ENCODE measurements at regions not wholly inside any gene's neighbourhood (a gene's known extent, or its start where the extent isn't known, plus 50 kb on each side); places are given as distances from the start of the nearest gene placed in this dataset.
A peak's percentile ranks its signal among the peaks of the same experiment; 100 is the strongest.
"Not testable (repeated sequence)": the region's sequence is repeated elsewhere in the genome, so short reads cannot be mapped to it uniquely, and the experiment has no call there.

GRCh38 chr2:221961561-221961960 lies 337.2 kb downstream of the PAX3 start:
- intact Hi-C loops (cut with micrococcal nuclease; ENCODE audit: unreplicated experiment): loop anchor here (10.0 kb wide), 1 partner anchor 1267 kb away; no protein-coding TSS in a partner anchor
- Mint-ChIP-seq H3K27me3 (ENCODE audit: unreplicated experiment) (no peaks in the 10 kb centered on the region), H3K4me1 (ENCODE audit: low read depth, unreplicated experiment) (no peaks in the 10 kb centered on the region), H3K36me3 (ENCODE audit: insufficient read depth, unreplicated experiment) (no peaks in the 10 kb centered on the region), H3K9me3 (ENCODE audit: low read depth, unreplicated experiment) (no peaks in the 10 kb centered on the region), H3K4me3 (ENCODE audit: low read depth, unreplicated experiment) (no peak overlapping the region), H3K27ac (ENCODE audit: unreplicated experiment) (no peak overlapping the region)
- CTCF ChIA-PET: no interaction called here
- no peak for TF ChIP-seq CTCF (IDR thresholded peaks at IDR 0.05; ENCODE audit: unreplicated experiment)
- BruUV-seq (replicated peaks): no TSS peak
- DNase-seq: no peak

- no peak for DNase-seq
- no TSS peak for BruUV-seq (replicated peaks)
- Mint-ChIP-seq H3K4me3 (ENCODE audit: low read depth, unreplicated experiment) (no peak overlapping the region), H3K9me3 (ENCODE audit: low read depth, unreplicated experiment) (no peaks in the 10 kb centered on the region), H3K27me3 (ENCODE audit: unreplicated experiment) (no peaks in the 10 kb centered on the region), H3K27ac (ENCODE audit: unreplicated experiment) (no peak overlapping the region), H3K4me1 (ENCODE audit: low read depth, unreplicated experiment) (no peaks in the 10 kb centered on the region), H3K36me3 (ENCODE audit: insufficient read depth, unreplicated experiment) (no peaks in the 10 kb centered on the region)
- CTCF ChIA-PET: no interaction called here
- intact Hi-C loops (cut with micrococcal nuclease; ENCODE audit: unreplicated experiment): no loop called here
- no peak for TF ChIP-seq CTCF (IDR thresholded peaks at IDR 0.05; ENCODE audit: unreplicated experiment)
These were observed 340.6 kb downstream of the PAX3 start for GRCh38 chr2:221958224-221958623.

DNA sequence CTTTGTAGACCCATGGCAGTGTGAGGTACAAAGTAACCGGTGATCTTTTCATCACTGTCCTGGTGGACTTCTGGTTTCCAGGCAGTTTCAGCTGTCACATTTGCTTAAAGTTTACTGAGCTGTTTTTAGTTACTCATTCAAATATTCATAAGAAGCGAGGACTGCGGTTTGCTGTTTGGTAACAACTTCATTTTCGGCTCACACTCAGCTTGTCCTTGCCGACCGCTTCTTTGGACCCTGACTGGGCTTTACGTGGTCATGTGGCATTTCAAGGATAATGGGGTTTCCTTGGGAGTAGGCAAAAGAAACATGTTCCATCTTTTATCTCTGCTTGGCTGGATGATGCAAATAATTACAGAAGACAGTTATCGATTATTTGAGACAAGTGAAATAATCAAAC lies 350.7 kb downstream of the PAX3 start:
- H3K27ac Mint-ChIP-seq (ENCODE audit: unreplicated experiment): no peak overlapping the region
- TF ChIP-seq CTCF (IDR thresholded peaks at IDR 0.05; ENCODE audit: unreplicated experiment): no peak
- intact Hi-C loops (cut with micrococcal nuclease; ENCODE audit: unreplicated experiment): no loop called here
- CTCF ChIA-PET: no interaction called here
- H3K27me3 Mint-ChIP-seq (ENCODE audit: unreplicated experiment): no peaks in the 10 kb centered on the region
- no peak for DNase-seq
- H3K4me3 Mint-ChIP-seq (ENCODE audit: low read depth, unreplicated experiment): no peak overlapping the region
- no peaks in the 10 kb centered on the region for H3K36me3 Mint-ChIP-seq (ENCODE audit: insufficient read depth, unreplicated experiment)
- no peaks in the 10 kb centered on the region for H3K9me3 Mint-ChIP-seq (ENCODE audit: low read depth, unreplicated experiment)
- no peaks in the 10 kb centered on the region for H3K4me1 Mint-ChIP-seq (ENCODE audit: low read depth, unreplicated experiment)
- BruUV-seq (replicated peaks): no TSS peak

DNA sequence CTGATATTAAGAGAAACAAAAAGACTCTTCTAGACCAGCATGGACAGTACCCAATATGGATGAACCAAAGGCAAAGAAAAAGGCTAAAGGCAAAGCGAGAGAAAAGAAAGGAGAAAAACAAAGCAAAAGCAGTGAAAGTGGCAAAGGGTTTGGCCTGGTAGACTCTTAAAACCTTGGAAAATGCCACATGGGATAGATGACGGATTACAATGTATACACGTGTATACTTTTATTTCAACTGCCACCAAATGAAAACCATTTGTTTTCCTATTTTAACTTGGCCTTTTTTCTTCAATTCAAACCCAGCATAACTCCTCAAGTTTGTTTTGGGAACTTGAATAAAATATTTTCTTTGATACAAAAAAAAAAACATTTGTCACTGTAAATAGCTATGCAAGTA lies 354.3 kb downstream of the PAX3 start:
- intact Hi-C loops (cut with micrococcal nuclease; ENCODE audit: unreplicated experiment); BruUV-seq (replicated peaks); H3K9me3 Mint-ChIP-seq (ENCODE audit: low read depth, unreplicated experiment); H3K4me3 Mint-ChIP-seq (ENCODE audit: low read depth, unreplicated experiment); H3K4me1 Mint-ChIP-seq (ENCODE audit: low read depth, unreplicated experiment); H3K36me3 Mint-ChIP-seq (ENCODE audit: insufficient read depth, unreplicated experiment); DNase-seq; CTCF ChIA-PET; H3K27ac Mint-ChIP-seq (ENCODE audit: unreplicated experiment); H3K27me3 Mint-ChIP-seq (ENCODE audit: unreplicated experiment): not testable (repeated sequence)

- no peaks in the 10 kb centered on the region for H3K4me1 Mint-ChIP-seq (ENCODE audit: low read depth, unreplicated experiment)
- H3K27me3 Mint-ChIP-seq (ENCODE audit: unreplicated experiment): no peaks in the 10 kb centered on the region
- H3K9me3 Mint-ChIP-seq (ENCODE audit: low read depth, unreplicated experiment): peaks cover 4% of the 10 kb centered on the region
- no peak for TF ChIP-seq CTCF (IDR thresholded peaks at IDR 0.05; ENCODE audit: unreplicated experiment)
- no peak overlapping the region for H3K4me3 Mint-ChIP-seq (ENCODE audit: low read depth, unreplicated experiment)
- peak; percentile 1 for DNase-seq
- no TSS peak for BruUV-seq (replicated peaks)
- no peak overlapping the region for H3K27ac Mint-ChIP-seq (ENCODE audit: unreplicated experiment)
- H3K36me3 Mint-ChIP-seq (ENCODE audit: insufficient read depth, unreplicated experiment): no peaks in the 10 kb centered on the region
- CTCF ChIA-PET: interaction anchor here (0.7 kb wide), 1 partner anchor 257 kb away, joined by 3 read pairs; no protein-coding TSS in a partner anchor
- intact Hi-C loops (cut with micrococcal nuclease; ENCODE audit: unreplicated experiment): no loop called here
These were observed 355.6 kb downstream of the PAX3 start for GRCh38 chr2:221943076-221943810.

All from Calu3 (cell line).